SU-DHL-6 (cell line): ENCODE measurements at regions not wholly inside any gene's neighbourhood (a gene's known extent, or its start where the extent isn't known, plus 50 kb on each side); places are given as distances from the start of the nearest gene placed in this dataset.

ENCODE experiments used
- EZH2phosphoT487 ChIP-seq: fragments of 200-600 bp; sonication (generic), shearing (Covaris generic); conservative IDR thresholded peaks from 2 replicates; pipeline ENCODE4 v1.6.1; 2018; ENCODE audit warnings: mild to moderate bottlenecking, antibody characterized with exemption, low read length, moderate library complexity, mixed read lengths
- TF ChIP-seq, protein P1 (sequence below): fragments of 200-600 bp; sonication (generic); IDR thresholded peaks from one replicate; pipeline ENCODE4 v1.5.1; 2017; ENCODE audit warnings: antibody characterized with exemption, mild to moderate bottlenecking, low read length, moderate library complexity; ENCODE audit not compliant: insufficient read depth, poor library complexity, severe bottlenecking

GRCh38 chr2:67560771-67561456 is 163.8 kb downstream of the ETAA1 start:
- TF ChIP-seq, protein P1, sequence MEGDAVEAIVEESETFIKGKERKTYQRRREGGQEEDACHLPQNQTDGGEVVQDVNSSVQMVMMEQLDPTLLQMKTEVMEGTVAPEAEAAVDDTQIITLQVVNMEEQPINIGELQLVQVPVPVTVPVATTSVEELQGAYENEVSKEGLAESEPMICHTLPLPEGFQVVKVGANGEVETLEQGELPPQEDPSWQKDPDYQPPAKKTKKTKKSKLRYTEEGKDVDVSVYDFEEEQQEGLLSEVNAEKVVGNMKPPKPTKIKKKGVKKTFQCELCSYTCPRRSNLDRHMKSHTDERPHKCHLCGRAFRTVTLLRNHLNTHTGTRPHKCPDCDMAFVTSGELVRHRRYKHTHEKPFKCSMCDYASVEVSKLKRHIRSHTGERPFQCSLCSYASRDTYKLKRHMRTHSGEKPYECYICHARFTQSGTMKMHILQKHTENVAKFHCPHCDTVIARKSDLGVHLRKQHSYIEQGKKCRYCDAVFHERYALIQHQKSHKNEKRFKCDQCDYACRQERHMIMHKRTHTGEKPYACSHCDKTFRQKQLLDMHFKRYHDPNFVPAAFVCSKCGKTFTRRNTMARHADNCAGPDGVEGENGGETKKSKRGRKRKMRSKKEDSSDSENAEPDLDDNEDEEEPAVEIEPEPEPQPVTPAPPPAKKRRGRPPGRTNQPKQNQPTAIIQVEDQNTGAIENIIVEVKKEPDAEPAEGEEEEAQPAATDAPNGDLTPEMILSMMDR, result no peak
- no peak for TF ChIP-seq EZH2phosphoT487
